ENCODE measurements at regions not wholly inside any gene's neighbourhood (a gene's known extent, or its start where the extent isn't known, plus 50 kb on each side); places are given as distances from the start of the nearest gene placed in this dataset.

GRCh38 chr13:90389537-90389936 lies 958.0 kb upstream of the MIR17HG start:
- Histone ChIP-seq H2AFZ (ENCODE audit: low read length) (no peak overlapping the region), H3K36me3 (ENCODE audit: low read depth, low read length) (no peaks in the 10 kb centered on the region), H3K4me1 (ENCODE audit: insufficient read depth, low read length) (no peaks in the 10 kb centered on the region), H3K9me2 (replicated peaks; ENCODE audit: low read length) (no peaks in the 10 kb centered on the region), H3F3A (ENCODE audit: low read length, unreplicated experiment) (no peaks in the 10 kb centered on the region), H4K20me1 (ENCODE audit: low read length) (no peaks in the 10 kb centered on the region), H3K4me3 (ENCODE audit: low read length) (no peak overlapping the region), H3K9ac (ENCODE audit: low read length) (no peak overlapping the region), H3K27me3 (ENCODE audit: low read length) (no peaks in the 10 kb centered on the region), H3K79me2 (ENCODE audit: low read length) (no peaks in the 10 kb centered on the region), H3K9me3 (ENCODE audit: low read length) (no peaks in the 10 kb centered on the region), H3K27ac (ENCODE audit: low read length) (no peak overlapping the region), H3K4me2 (ENCODE audit: low read length) (no peak overlapping the region)
- intact Hi-C loops (cut with micrococcal nuclease): no loop called here
- no peak for DNase-seq
- BruUV-seq (replicated peaks): no TSS peak
- ChIA-PET CTCF (no interaction called here), POLR2A (ENCODE audit: unreplicated experiment) (no interaction called here)
- TF ChIP-seq CTCF (conservative IDR thresholded peaks at IDR 0.05; ENCODE audit: low read depth, low read length): no peak
- no peak for TF ChIP-seq EZH2 (IDR thresholded peaks at IDR 0.05; ENCODE audit: low read length, unreplicated experiment)
- no peak for TF ChIP-seq EZH2phosphoT487 (IDR thresholded peaks at IDR 0.05; ENCODE audit: borderline replicate concordance, low read length)
- ATAC-seq: no peak

GRCh38 chr13:90393408-90393807 lies 954.1 kb upstream of the MIR17HG start:
- BruUV-seq (replicated peaks): no TSS peak
- DNase-seq (no peak), ATAC-seq (no peak)
- Histone ChIP-seq H3K79me2 (ENCODE audit: low read length) (no peaks in the 10 kb centered on the region), H3K9ac (ENCODE audit: low read length) (no peak overlapping the region), H3K9me3 (ENCODE audit: low read length) (no peaks in the 10 kb centered on the region), H4K20me1 (ENCODE audit: low read length) (no peaks in the 10 kb centered on the region), H2AFZ (ENCODE audit: low read length) (no peak overlapping the region), H3K9me2 (replicated peaks; ENCODE audit: low read length) (no peaks in the 10 kb centered on the region), H3K27ac (ENCODE audit: low read length) (no peak overlapping the region), H3K4me1 (ENCODE audit: insufficient read depth, low read length) (no peaks in the 10 kb centered on the region), H3K4me2 (ENCODE audit: low read length) (no peak overlapping the region), H3K36me3 (ENCODE audit: low read depth, low read length) (no peaks in the 10 kb centered on the region), H3F3A (ENCODE audit: low read length, unreplicated experiment) (no peaks in the 10 kb centered on the region), H3K4me3 (ENCODE audit: low read length) (no peak overlapping the region), H3K27me3 (ENCODE audit: low read length) (no peaks in the 10 kb centered on the region)
- CTCF ChIA-PET: no interaction called here
- intact Hi-C loops (cut with micrococcal nuclease): no loop called here
- no peak for TF ChIP-seq EZH2phosphoT487 (IDR thresholded peaks at IDR 0.05; ENCODE audit: borderline replicate concordance, low read length)
- TF ChIP-seq EZH2 (IDR thresholded peaks at IDR 0.05; ENCODE audit: low read length, unreplicated experiment): no peak
- TF ChIP-seq CTCF (conservative IDR thresholded peaks at IDR 0.05; ENCODE audit: low read depth, low read length): no peak
- POLR2A ChIA-PET (ENCODE audit: unreplicated experiment): no interaction called here

GRCh38 chr13:90395348-90395747 lies 952.1 kb upstream of the MIR17HG start:
- CTCF ChIA-PET: no interaction called here
- Histone ChIP-seq H3K4me2 (ENCODE audit: low read length) (no peak overlapping the region), H3K4me3 (ENCODE audit: low read length) (no peak overlapping the region), H3K4me1 (ENCODE audit: insufficient read depth, low read length) (no peaks in the 10 kb centered on the region), H3K9ac (ENCODE audit: low read length) (no peak overlapping the region), H3K36me3 (ENCODE audit: low read depth, low read length) (no peaks in the 10 kb centered on the region), H3K9me3 (ENCODE audit: low read length) (no peaks in the 10 kb centered on the region), H3K9me2 (replicated peaks; ENCODE audit: low read length) (no peaks in the 10 kb centered on the region), H2AFZ (ENCODE audit: low read length) (no peak overlapping the region), H4K20me1 (ENCODE audit: low read length) (no peaks in the 10 kb centered on the region), H3K27me3 (ENCODE audit: low read length) (no peaks in the 10 kb centered on the region), H3K27ac (ENCODE audit: low read length) (no peak overlapping the region), H3F3A (ENCODE audit: low read length, unreplicated experiment) (no peaks in the 10 kb centered on the region), H3K79me2 (ENCODE audit: low read length) (no peaks in the 10 kb centered on the region)
- no TSS peak for BruUV-seq (replicated peaks)
- TF ChIP-seq EZH2 (IDR thresholded peaks at IDR 0.05; ENCODE audit: low read length, unreplicated experiment): no peak
- TF ChIP-seq CTCF (conservative IDR thresholded peaks at IDR 0.05; ENCODE audit: low read depth, low read length): no peak
- no peak for TF ChIP-seq EZH2phosphoT487 (IDR thresholded peaks at IDR 0.05; ENCODE audit: borderline replicate concordance, low read length)
- POLR2A ChIA-PET (ENCODE audit: unreplicated experiment): no interaction called here
- ATAC-seq (no peak), DNase-seq (no peak)
- intact Hi-C loops (cut with micrococcal nuclease): no loop called here
